Adrenal gland (tissue), 5 donors: ENCODE measurements at regions not wholly inside any gene's neighbourhood (a gene's known extent, or its start where the extent isn't known, plus 50 kb on each side); places are given as distances from the start of the nearest gene placed in this dataset.

ENCODE experiments used
- CTCF ChIP-seq, 6 experiments: fragments of 450-650 bp in 4 of 6; fragments of 200-600 bp in 2 of 6; sonication (generic) in 1 of 6; IDR thresholded peaks; 1 replicate in 5 of 6; 2 replicates in 1 of 6; pipeline versions ENCODE4 v1.5.1 to v1.8.0; 2016 to 2021; ENCODE audit warnings: antibody characterized with exemption in 6 of 6, mild to moderate bottlenecking in 2 of 6, moderate library complexity in 1 of 6
- POLR2A ChIP-seq, 2 donors: fragments of 450-650 bp; IDR thresholded peaks; one replicate each; pipeline ENCODE4 v1.6.1; 2017; ENCODE audit warnings: antibody characterized with exemption in 2 of 2, mild to moderate bottlenecking in 2 of 2, moderate library complexity in 1 of 2
- donor health status: DM: no; HTN: no; CAD: no.

DNA sequence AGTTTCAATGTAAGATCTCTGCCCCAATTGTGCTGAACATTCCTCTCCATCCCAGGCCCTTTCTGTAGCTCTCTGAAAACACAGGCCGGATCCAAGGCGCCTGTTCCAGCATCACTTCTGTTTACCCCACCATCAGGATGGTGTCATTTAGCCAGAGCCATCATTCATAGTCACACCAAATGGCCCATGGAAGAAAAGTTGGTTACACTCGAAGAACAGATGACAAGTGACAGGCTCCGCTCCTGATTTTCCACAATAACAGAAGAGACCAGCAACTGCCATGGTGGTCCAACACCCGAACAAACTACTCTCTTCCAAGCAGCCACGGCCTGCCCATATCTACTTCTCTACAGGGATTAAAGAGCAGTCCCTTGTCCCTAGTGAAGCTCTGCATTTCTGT lies 59.9 kb upstream of the PROX1 start:
- no peak for TF ChIP-seq CTCF (IDR thresholded peaks at IDR 0.05)
- no peak for TF ChIP-seq POLR2A (IDR thresholded peaks at IDR 0.05)
